H1 (cell line): ENCODE measurements at regions not wholly inside any gene's neighbourhood (a gene's known extent, or its start where the extent isn't known, plus 50 kb on each side); places are given as distances from the start of the nearest gene placed in this dataset.

Experiments
- BCL11A ChIP-seq, 2 experiments: IDR thresholded peaks; one replicate each; pipeline ENCODE4 v1.6.1; 2011; ENCODE audit warnings: low read depth in 2 of 2, low read length in 2 of 2, mild to moderate bottlenecking in 2 of 2
- BRCA1 ChIP-seq: IDR thresholded peaks from 2 replicates; pipeline ENCODE4 v1.6.1; 2012; ENCODE audit warnings: low read depth, low read length, improper control_type of control experiment
- EZH2 ChIP-seq: fragments of 200-600 bp; sonication (generic); IDR thresholded peaks from 2 replicates; pipeline ENCODE4 v1.7.1; 2012; ENCODE audit warnings: low read depth, mild to moderate bottlenecking, moderate library complexity, low read length, inconsistent platforms; ENCODE audit not compliant: severe bottlenecking
- HDAC2 ChIP-seq, 2 experiments: fragments of 300-600 bp in 1 of 2; sonication (generic) in 1 of 2; IDR thresholded peaks; 2 replicates each; pipeline ENCODE4 v1.6.1; 2011 to 2012; ENCODE audit warnings: low read depth in 2 of 2, low read length in 2 of 2, mild to moderate bottlenecking in 2 of 2, moderate library complexity in 2 of 2, borderline replicate concordance in 1 of 2, inconsistent platforms in 1 of 2
- HDAC6 ChIP-seq: IDR thresholded peaks from one replicate; pipeline ENCODE4 v1.7.1; 2012; ENCODE audit warnings: low read depth, mild to moderate bottlenecking, inconsistent platforms, low read length, moderate library complexity
- POLR2A ChIP-seq, 2 experiments: IDR thresholded peaks; 1 replicate in 1 of 2; 2 replicates in 1 of 2; pipeline ENCODE4 v1.6.1; 2011; ENCODE audit warnings: low read depth in 2 of 2, low read length in 2 of 2, mild to moderate bottlenecking in 2 of 2; ENCODE audit errors: control extremely low read depth in 1 of 2
- RAD21 ChIP-seq, 2 experiments: IDR thresholded peaks in 1 of 2; conservative IDR thresholded peaks in 1 of 2; 2 replicates each; pipeline ENCODE4 v1.6.1; 2011; ENCODE audit warnings: low read depth in 2 of 2, low read length in 2 of 2, improper control_type of control experiment in 1 of 2, inconsistent platforms in 1 of 2, mild to moderate bottlenecking in 1 of 2, moderate library complexity in 1 of 2
- TCF12 ChIP-seq: IDR thresholded peaks from 2 replicates; pipeline ENCODE4 v1.6.1; 2011; ENCODE audit warnings: low read depth, mild to moderate bottlenecking, low read length
- TF ChIP-seq, protein P1 (sequence below), 3 experiments: IDR thresholded peaks; 1 replicate in 2 of 3; 2 replicates in 1 of 3; pipeline versions ENCODE4 v1.5.1 to v1.6.1; 2011; ENCODE audit warnings: low read length in 3 of 3, mild to moderate bottlenecking in 3 of 3, inconsistent platforms in 2 of 3, low read depth in 1 of 3, moderate library complexity in 1 of 3; ENCODE audit not compliant: insufficient read depth in 1 of 3; ENCODE audit errors: control extremely low read depth in 1 of 3

DNA sequence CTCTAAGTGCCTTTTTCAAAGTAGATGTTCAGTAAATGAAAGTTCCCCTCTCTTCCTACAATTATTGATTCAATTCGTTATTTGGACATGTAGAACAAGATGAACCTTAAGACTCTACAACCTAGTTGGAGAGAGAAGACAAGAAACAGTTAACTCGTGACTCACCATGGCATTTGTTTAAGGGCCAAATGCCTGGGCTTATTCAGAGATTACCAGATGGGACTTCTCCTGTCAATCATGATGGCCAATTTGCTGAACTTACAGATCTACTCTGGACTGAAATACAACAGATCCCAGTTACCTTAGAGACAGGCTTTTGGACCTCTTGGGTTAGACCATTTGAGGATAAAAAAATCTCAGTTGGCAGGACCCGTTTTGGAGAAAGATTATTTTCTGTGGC lies 93.5 kb downstream of the C1orf94 start:
- TF ChIP-seq HDAC6 (no peak), POLR2A (IDR thresholded peaks at IDR 0.05; ENCODE audit: control extremely low read depth in 1 of 2, low read depth in 2 of 2, low read length in 2 of 2) (no peak), EZH2 (no peak), BRCA1 (no peak), RAD21 (IDR thresholded peaks at IDR 0.05 in 1 of 2, conservative IDR thresholded peaks at IDR 0.05 in 1 of 2; ENCODE audit: low read depth in 2 of 2, low read length in 2 of 2) (no peak), TCF12 (no peak), BCL11A (IDR thresholded peaks at IDR 0.05; ENCODE audit: low read depth in 2 of 2, low read length in 2 of 2) (no peak), HDAC2 (IDR thresholded peaks at IDR 0.05; ENCODE audit: borderline replicate concordance in 1 of 2, low read depth in 2 of 2, low read length in 2 of 2) (no peak)
- TF ChIP-seq, protein P1, sequence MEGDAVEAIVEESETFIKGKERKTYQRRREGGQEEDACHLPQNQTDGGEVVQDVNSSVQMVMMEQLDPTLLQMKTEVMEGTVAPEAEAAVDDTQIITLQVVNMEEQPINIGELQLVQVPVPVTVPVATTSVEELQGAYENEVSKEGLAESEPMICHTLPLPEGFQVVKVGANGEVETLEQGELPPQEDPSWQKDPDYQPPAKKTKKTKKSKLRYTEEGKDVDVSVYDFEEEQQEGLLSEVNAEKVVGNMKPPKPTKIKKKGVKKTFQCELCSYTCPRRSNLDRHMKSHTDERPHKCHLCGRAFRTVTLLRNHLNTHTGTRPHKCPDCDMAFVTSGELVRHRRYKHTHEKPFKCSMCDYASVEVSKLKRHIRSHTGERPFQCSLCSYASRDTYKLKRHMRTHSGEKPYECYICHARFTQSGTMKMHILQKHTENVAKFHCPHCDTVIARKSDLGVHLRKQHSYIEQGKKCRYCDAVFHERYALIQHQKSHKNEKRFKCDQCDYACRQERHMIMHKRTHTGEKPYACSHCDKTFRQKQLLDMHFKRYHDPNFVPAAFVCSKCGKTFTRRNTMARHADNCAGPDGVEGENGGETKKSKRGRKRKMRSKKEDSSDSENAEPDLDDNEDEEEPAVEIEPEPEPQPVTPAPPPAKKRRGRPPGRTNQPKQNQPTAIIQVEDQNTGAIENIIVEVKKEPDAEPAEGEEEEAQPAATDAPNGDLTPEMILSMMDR (IDR thresholded peaks at IDR 0.05; ENCODE audit: control extremely low read depth in 1 of 3, insufficient read depth in 1 of 3, low read depth in 1 of 3, low read length in 3 of 3), result no peak
